Activated naive CD8-positive, alpha-beta T cell treated with anti-CD3 and anti-CD28 coated beads for 36 hours (primary cell): ENCODE measurements at regions not wholly inside any gene's neighbourhood (a gene's known extent, or its start where the extent isn't known, plus 50 kb on each side); places are given as distances from the start of the nearest gene placed in this dataset.

Source experiments
- DNase-seq: peaks from one replicate; pipeline ENCODE4 v3.0.0; 2021
- H3K27ac Mint-ChIP-seq: one replicate; pipeline ENCODE4 v1.8.0; 2022; ENCODE audit warnings: mild to moderate bottlenecking, moderate library complexity, mixed read lengths
- H3K27me3 Mint-ChIP-seq: one replicate; pipeline ENCODE4 v1.8.0; 2022; ENCODE audit warnings: mild to moderate bottlenecking, mixed read lengths
- H3K36me3 Mint-ChIP-seq: one replicate; pipeline ENCODE4 v1.8.0; 2021; ENCODE audit warnings: mild to moderate bottlenecking, mixed read lengths
- H3K4me1 Mint-ChIP-seq: one replicate; pipeline ENCODE4 v1.8.0; 2021; ENCODE audit warnings: mixed read lengths
- H3K4me3 Mint-ChIP-seq: one replicate; pipeline ENCODE4 v1.8.0; 2022; ENCODE audit warnings: mild to moderate bottlenecking, moderate library complexity, mixed read lengths
- H3K9me3 Mint-ChIP-seq: one replicate; pipeline ENCODE4 v1.8.0; 2022; ENCODE audit warnings: mixed read lengths

- no peak overlapping the region for H3K4me3 Mint-ChIP-seq
- no peaks in the 10 kb centered on the region for H3K36me3 Mint-ChIP-seq
- no peaks in the 10 kb centered on the region for H3K4me1 Mint-ChIP-seq
- H3K27ac Mint-ChIP-seq = no peak overlapping the region
- H3K9me3 Mint-ChIP-seq = no peaks in the 10 kb centered on the region
- DNase-seq = no peak
- H3K27me3 Mint-ChIP-seq = peaks cover 53% of the 10 kb centered on the region
These were observed 197.8 kb downstream of the TTC8 start for GRCh38 chr14:89022274-89022673.

GRCh38 chr14:89024691-89025090 is 200.2 kb downstream of the TTC8 start:
- no peaks in the 10 kb centered on the region for H3K36me3 Mint-ChIP-seq
- no peak overlapping the region for H3K4me3 Mint-ChIP-seq
- H3K9me3 Mint-ChIP-seq = no peaks in the 10 kb centered on the region
- H3K4me1 Mint-ChIP-seq = no peaks in the 10 kb centered on the region
- DNase-seq = no peak
- no peak overlapping the region for H3K27ac Mint-ChIP-seq
- peaks cover 68% of the 10 kb centered on the region for H3K27me3 Mint-ChIP-seq

GRCh38 chr14:89025561-89026236 is 201.2 kb downstream of the TTC8 start:
- Mint-ChIP-seq H3K36me3 (no peaks in the 10 kb centered on the region), H3K27me3 (peaks cover 72% of the 10 kb centered on the region), H3K9me3 (no peaks in the 10 kb centered on the region), H3K27ac (no peak overlapping the region), H3K4me3 (no peak overlapping the region), H3K4me1 (no peaks in the 10 kb centered on the region)
- DNase-seq = no peak

- no peak overlapping the region for H3K27ac Mint-ChIP-seq
- peak; percentile 74 for DNase-seq
- H3K4me3 Mint-ChIP-seq = peak overlapping the region; percentile 54
- no peaks in the 10 kb centered on the region for H3K36me3 Mint-ChIP-seq
- no peaks in the 10 kb centered on the region for H3K4me1 Mint-ChIP-seq
- H3K27me3 Mint-ChIP-seq = peaks cover 66% of the 10 kb centered on the region
- no peaks in the 10 kb centered on the region for H3K9me3 Mint-ChIP-seq
These were observed 202.8 kb downstream of the TTC8 start for GRCh38 chr14:89027097-89027740.

- no peak for DNase-seq
- Mint-ChIP-seq H3K27ac (no peak overlapping the region), H3K4me3 (no peak overlapping the region), H3K36me3 (no peaks in the 10 kb centered on the region), H3K9me3 (no peaks in the 10 kb centered on the region), H3K27me3 (peaks cover 58% of the 10 kb centered on the region), H3K4me1 (no peaks in the 10 kb centered on the region)
These were observed 204.1 kb downstream of the TTC8 start for GRCh38 chr14:89028462-89029134.

GRCh38 chr14:89029961-89030694 is 205.7 kb downstream of the TTC8 start:
- H3K27ac Mint-ChIP-seq = no peak overlapping the region
- H3K36me3 Mint-ChIP-seq = no peaks in the 10 kb centered on the region
- H3K4me1 Mint-ChIP-seq = no peaks in the 10 kb centered on the region
- no peak overlapping the region for H3K4me3 Mint-ChIP-seq
- DNase-seq = no peak
- peaks cover 48% of the 10 kb centered on the region for H3K27me3 Mint-ChIP-seq
- H3K9me3 Mint-ChIP-seq = no peaks in the 10 kb centered on the region

- H3K9me3 Mint-ChIP-seq = no peaks in the 10 kb centered on the region
- H3K27me3 Mint-ChIP-seq = peaks cover 41% of the 10 kb centered on the region
- DNase-seq = no peak
- no peaks in the 10 kb centered on the region for H3K36me3 Mint-ChIP-seq
- no peak overlapping the region for H3K4me3 Mint-ChIP-seq
- no peaks in the 10 kb centered on the region for H3K4me1 Mint-ChIP-seq
- H3K27ac Mint-ChIP-seq = no peak overlapping the region
These were observed 206.5 kb downstream of the TTC8 start for GRCh38 chr14:89030921-89031320.

GRCh38 chr14:89032086-89032649 is 207.7 kb downstream of the TTC8 start:
- no peaks in the 10 kb centered on the region for H3K36me3 Mint-ChIP-seq
- H3K4me3 Mint-ChIP-seq = no peak overlapping the region
- no peaks in the 10 kb centered on the region for H3K4me1 Mint-ChIP-seq
- peaks cover 36% of the 10 kb centered on the region for H3K27me3 Mint-ChIP-seq
- no peaks in the 10 kb centered on the region for H3K9me3 Mint-ChIP-seq
- H3K27ac Mint-ChIP-seq = no peak overlapping the region
- no peak for DNase-seq

GRCh38 chr14:89033756-89034155 is 209.3 kb downstream of the TTC8 start:
- no peak for DNase-seq
- Mint-ChIP-seq H3K27ac (no peak overlapping the region), H3K36me3 (no peaks in the 10 kb centered on the region), H3K4me1 (no peaks in the 10 kb centered on the region), H3K9me3 (no peaks in the 10 kb centered on the region), H3K4me3 (no peak overlapping the region), H3K27me3 (peaks cover 31% of the 10 kb centered on the region)

GRCh38 chr14:89036371-89036770 is 211.9 kb downstream of the TTC8 start:
- no peak for DNase-seq
- Mint-ChIP-seq H3K27ac (no peak overlapping the region), H3K9me3 (no peaks in the 10 kb centered on the region), H3K4me1 (peaks cover 11% of the 10 kb centered on the region), H3K4me3 (no peak overlapping the region), H3K36me3 (no peaks in the 10 kb centered on the region), H3K27me3 (peaks cover 27% of the 10 kb centered on the region)

- H3K4me3 Mint-ChIP-seq = no peak overlapping the region
- H3K9me3 Mint-ChIP-seq = peaks cover 2% of the 10 kb centered on the region
- H3K27ac Mint-ChIP-seq = no peak overlapping the region
- no peaks in the 10 kb centered on the region for H3K36me3 Mint-ChIP-seq
- peaks cover 15% of the 10 kb centered on the region for H3K4me1 Mint-ChIP-seq
- DNase-seq = no peak
- H3K27me3 Mint-ChIP-seq = peaks cover 25% of the 10 kb centered on the region
These were observed 212.6 kb downstream of the TTC8 start for GRCh38 chr14:89037065-89037464.

GRCh38 chr14:89040080-89040459 is 215.6 kb downstream of the TTC8 start:
- Mint-ChIP-seq H3K9me3 (peaks cover 8% of the 10 kb centered on the region), H3K4me1 (peaks cover 15% of the 10 kb centered on the region), H3K27me3 (peaks cover 27% of the 10 kb centered on the region), H3K27ac (no peak overlapping the region), H3K4me3 (no peak overlapping the region), H3K36me3 (no peaks in the 10 kb centered on the region)
- DNase-seq = no peak

GRCh38 chr14:89040460-89041256 is 216.2 kb downstream of the TTC8 start:
- H3K4me1 Mint-ChIP-seq = peaks cover 15% of the 10 kb centered on the region
- H3K36me3 Mint-ChIP-seq = no peaks in the 10 kb centered on the region
- peaks cover 27% of the 10 kb centered on the region for H3K27me3 Mint-ChIP-seq
- peak overlapping the region; percentile 32 for H3K27ac Mint-ChIP-seq
- H3K4me3 Mint-ChIP-seq = peak overlapping the region; percentile 60
- H3K9me3 Mint-ChIP-seq = peaks cover 8% of the 10 kb centered on the region
- DNase-seq = peak; percentile 79

- Mint-ChIP-seq H3K9me3 (peaks cover 8% of the 10 kb centered on the region), H3K4me3 (no peak overlapping the region), H3K36me3 (no peaks in the 10 kb centered on the region), H3K27ac (no peak overlapping the region), H3K4me1 (peaks cover 15% of the 10 kb centered on the region), H3K27me3 (peaks cover 27% of the 10 kb centered on the region)
- DNase-seq = no peak
These were observed 216.8 kb downstream of the TTC8 start for GRCh38 chr14:89041257-89041582.
